Thoracic aorta (tissue), 2 donors: ENCODE measurements at regions not wholly inside any gene's neighbourhood (a gene's known extent, or its start where the extent isn't known, plus 50 kb on each side); places are given as distances from the start of the nearest gene placed in this dataset.

Source experiments
- ATAC-seq: fragments of 150-250 bp; one replicate; pipeline ENCODE4 v1.8.0; 2017; ENCODE audit warnings: low read depth; ENCODE audit not compliant: insufficient number of reproducible peaks, low FRiP score
- DNase-seq: peaks from one replicate; pipeline ENCODE4 v3.0.0-alpha.2; 2020; ENCODE audit warnings: low spot score
- H3K27ac ChIP-seq, 2 donors: fragments of 200-600 bp; sonication (generic); 1 replicate in 1 of 2; 2 replicates in 1 of 2; pipeline ENCODE4 v1.5.1; 2016; ENCODE audit warnings: mild to moderate bottlenecking in 2 of 2, moderate library complexity in 2 of 2
- H3K27me3 ChIP-seq: fragments of 200-600 bp; sonication (generic); replicated peaks from 2 replicates; pipeline ENCODE4 v1.6.0; 2016; ENCODE audit warnings: mild to moderate bottlenecking; ENCODE audit not compliant: insufficient read depth
- H3K36me3 ChIP-seq: fragments of 200-600 bp; sonication (generic); one replicate; pipeline ENCODE4 v1.5.1; 2016
- H3K4me1 ChIP-seq, 2 donors: fragments of 200-600 bp; sonication (generic); 1 replicate in 1 of 2; 2 replicates in 1 of 2; pipeline versions ENCODE4 v1.5.1 to v1.6.0; 2016; ENCODE audit warnings: low read depth in 2 of 2, mild to moderate bottlenecking in 1 of 2; ENCODE audit not compliant: control insufficient read depth in 1 of 2
- H3K4me3 ChIP-seq: fragments of 200-600 bp; sonication (generic); 2 replicates; pipeline ENCODE4 v1.5.1; 2016; ENCODE audit warnings: mild to moderate bottlenecking
- H3K9me3 ChIP-seq: fragments of 200-600 bp; sonication (generic); 2 replicates; pipeline ENCODE4 v1.5.1; 2016
- CTCF ChIP-seq: fragments of 200-600 bp; sonication (generic); IDR thresholded peaks from one replicate; pipeline ENCODE4 v1.5.1; 2019; ENCODE audit warnings: antibody characterized with exemption

DNA sequence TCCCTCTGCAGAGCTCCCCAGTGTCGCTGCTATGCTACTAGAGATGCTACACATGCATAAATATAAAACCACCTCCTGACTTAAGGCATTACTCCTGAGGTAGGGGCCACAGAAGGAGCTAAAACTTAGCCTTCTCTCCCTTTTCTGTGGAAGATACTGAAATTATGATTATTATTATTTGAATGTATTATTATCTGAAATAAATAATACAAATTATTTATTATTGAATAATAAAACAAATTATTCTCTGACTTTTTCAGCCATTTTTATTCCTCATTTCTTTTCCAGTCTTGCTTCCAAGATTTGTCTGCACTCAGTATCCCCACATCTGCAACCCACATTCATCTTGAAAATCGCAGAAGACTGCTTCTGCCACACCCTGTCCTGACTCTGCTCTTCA is 414.9 kb upstream of the ACO1 start:
- H3K9me3 ChIP-seq, result no peaks in the 10 kb centered on the region
- no peaks in the 10 kb centered on the region for H3K4me1 ChIP-seq
- DNase-seq (no peak), ATAC-seq (no peak)
- no peaks in the 10 kb centered on the region for H3K36me3 ChIP-seq
- no peak overlapping the region for H3K4me3 ChIP-seq
- no peak for TF ChIP-seq CTCF
- no peak overlapping the region for H3K27ac ChIP-seq
- H3K27me3 ChIP-seq, result no peaks in the 10 kb centered on the region

DNA sequence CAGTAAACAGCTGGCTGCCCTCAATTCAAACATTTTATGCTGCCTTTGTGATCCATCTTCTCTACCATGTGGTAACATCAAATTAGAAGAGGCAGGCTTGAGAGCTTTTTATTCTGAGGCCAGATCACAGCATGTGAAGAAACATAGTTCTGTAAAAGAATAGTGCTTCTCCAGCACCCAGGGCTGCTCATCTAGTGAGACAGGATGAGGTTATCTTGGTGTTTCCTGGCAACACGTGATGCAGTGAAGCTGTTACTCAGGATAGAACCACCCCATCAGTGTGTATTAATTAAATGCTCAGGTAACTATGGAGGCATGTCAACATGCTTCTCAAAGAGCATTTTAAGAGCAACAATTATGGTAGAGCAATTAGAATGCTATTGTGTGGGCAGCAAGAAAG is 400.5 kb upstream of the ACO1 start:
- H3K36me3 ChIP-seq, result no peaks in the 10 kb centered on the region
- no peaks in the 10 kb centered on the region for H3K4me1 ChIP-seq
- no peaks in the 10 kb centered on the region for H3K27me3 ChIP-seq
- ATAC-seq, result no peak
- no peak overlapping the region for H3K27ac ChIP-seq
- TF ChIP-seq CTCF, result no peak
- peaks cover 2% of the 10 kb centered on the region for H3K9me3 ChIP-seq
- no peak for DNase-seq
- no peak overlapping the region for H3K4me3 ChIP-seq

DNA sequence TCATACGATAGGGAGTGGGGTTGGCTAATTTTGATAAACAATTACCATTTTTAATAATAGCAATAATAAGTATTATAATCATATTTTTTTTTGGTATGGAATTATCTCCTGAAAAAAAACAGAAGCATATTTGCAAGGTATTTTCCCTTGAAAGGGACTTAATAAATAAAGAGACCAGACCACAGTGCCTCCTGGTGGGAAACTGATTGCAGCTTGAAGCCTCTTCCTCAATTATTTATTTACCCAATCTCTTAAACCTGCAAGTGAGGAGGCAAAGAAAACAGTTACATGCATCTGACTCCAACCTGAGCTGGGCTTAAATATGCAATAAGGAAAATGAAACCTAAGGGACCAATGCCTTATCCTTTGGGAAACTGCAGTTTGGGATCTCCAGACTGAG is 388.1 kb upstream of the ACO1 start:
- Histone ChIP-seq H3K27ac (no peak overlapping the region), H3K4me3 (no peak overlapping the region), H3K4me1 (no peaks in the 10 kb centered on the region), H3K27me3 (no peaks in the 10 kb centered on the region), H3K9me3 (no peaks in the 10 kb centered on the region), H3K36me3 (no peaks in the 10 kb centered on the region)
- no peak for DNase-seq
- no peak for TF ChIP-seq CTCF
- ATAC-seq, result no peak

DNA sequence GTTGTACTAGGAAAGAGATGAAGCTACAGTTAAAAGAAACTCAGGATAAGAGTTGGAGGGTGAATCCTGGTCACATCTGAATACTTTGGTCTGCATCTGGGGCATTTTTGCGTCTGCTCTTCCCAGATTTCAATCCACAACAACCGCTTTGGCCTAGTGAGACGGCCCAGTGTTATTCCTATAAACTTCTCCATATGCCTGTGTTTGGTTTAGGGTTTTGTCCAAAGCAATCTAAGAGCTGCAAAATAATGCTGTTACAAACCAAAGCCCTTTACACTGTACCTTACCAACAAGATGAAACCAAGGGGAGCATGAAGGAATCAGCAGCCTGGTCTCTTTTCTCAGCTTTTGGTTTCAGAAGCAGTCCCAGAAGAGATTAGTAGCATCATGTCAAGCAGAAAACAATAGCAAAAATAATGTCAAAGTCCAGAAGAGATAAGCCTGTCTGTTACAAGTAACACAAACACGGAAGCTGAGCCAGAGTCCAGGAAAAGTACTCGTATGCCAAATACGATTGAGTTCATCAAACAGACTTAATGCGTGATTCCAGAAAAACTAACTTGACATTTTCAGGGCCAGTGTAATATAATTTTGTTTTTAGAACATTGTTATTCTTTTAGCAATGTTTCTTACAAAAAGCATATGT is 379.9 kb upstream of the ACO1 start:
- no peak for DNase-seq

DNA sequence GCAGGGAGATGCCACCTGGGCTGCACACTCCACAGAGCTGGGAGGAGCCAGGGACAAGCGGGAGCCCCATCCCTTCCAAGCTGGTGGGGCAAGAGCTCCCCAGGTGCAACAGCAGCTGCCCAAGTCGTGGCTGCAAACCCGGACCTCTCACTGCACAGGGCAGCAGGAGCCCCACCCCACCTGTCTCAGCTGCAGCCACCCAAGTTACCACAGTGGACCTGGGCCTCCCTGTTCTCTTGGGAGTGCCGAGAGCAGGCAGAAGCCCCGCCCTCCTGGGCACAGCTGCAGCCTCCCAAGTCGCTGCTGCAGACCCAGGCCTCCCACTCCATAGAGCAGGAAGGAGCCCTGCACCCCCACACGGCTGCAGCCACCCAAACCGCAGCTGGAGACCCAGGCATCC is 374.1 kb upstream of the ACO1 start:
- Histone ChIP-seq H3K9me3 (no peaks in the 10 kb centered on the region), H3K27ac (no peak overlapping the region), H3K36me3 (no peaks in the 10 kb centered on the region), H3K4me1 (no peaks in the 10 kb centered on the region), H3K4me3 (no peak overlapping the region), H3K27me3 (no peaks in the 10 kb centered on the region)
- TF ChIP-seq CTCF, result no peak
- ATAC-seq (no peak), DNase-seq (no peak)

More for the DNA sequence above, 379.9 kb upstream of the ACO1 start:
- no peak for TF ChIP-seq CTCF
- H3K9me3 ChIP-seq, result no peaks in the 10 kb centered on the region
- H3K36me3 ChIP-seq, result no peaks in the 10 kb centered on the region
- no peak overlapping the region for H3K27ac ChIP-seq
- H3K27me3 ChIP-seq, result no peaks in the 10 kb centered on the region
- no peak for ATAC-seq
- H3K4me3 ChIP-seq, result no peak overlapping the region
- no peaks in the 10 kb centered on the region for H3K4me1 ChIP-seq
